A172 (cell line): ENCODE measurements at regions not wholly inside any gene's neighbourhood (a gene's known extent, or its start where the extent isn't known, plus 50 kb on each side); places are given as distances from the start of the nearest gene placed in this dataset.

Experiments
- DNase-seq: peaks from one replicate; pipeline ENCODE4 v3.0.0-alpha.2; 2015; ENCODE audit warnings: low spot score

- no peak for DNase-seq
Measured at GRCh38 chr18:75607701-75608100, 180.2 kb upstream of the SMIM21 start.

GRCh38 chr18:75592527-75592926, 165.0 kb upstream of the SMIM21 start:
- DNase-seq: no peak

- no peak for DNase-seq
Measured at GRCh38 chr18:75588412-75588811, 160.9 kb upstream of the SMIM21 start.

GRCh38 chr18:75587131-75587530, 159.6 kb upstream of the SMIM21 start:
- no peak for DNase-seq

- DNase-seq: no peak
Measured at GRCh38 chr18:75586130-75586889, 158.8 kb upstream of the SMIM21 start.

GRCh38 chr18:75582940-75583339, 155.4 kb upstream of the SMIM21 start:
- no peak for DNase-seq

- DNase-seq: peak; percentile 28
Measured at GRCh38 chr18:75582406-75582821, 154.9 kb upstream of the SMIM21 start.

GRCh38 chr18:75581336-75582131, 154.0 kb upstream of the SMIM21 start:
- DNase-seq: no peak

GRCh38 chr18:75574187-75574586, 146.7 kb upstream of the SMIM21 start:
- DNase-seq: no peak

GRCh38 chr18:75563150-75563549, 135.6 kb upstream of the SMIM21 start:
- DNase-seq: no peak

GRCh38 chr18:75562216-75562615, 134.7 kb upstream of the SMIM21 start:
- DNase-seq: no peak

GRCh38 chr18:75558790-75559189, 131.3 kb upstream of the SMIM21 start:
- DNase-seq: no peak

- no peak for DNase-seq
Measured at GRCh38 chr18:75556841-75557240, 129.3 kb upstream of the SMIM21 start.

GRCh38 chr18:75554644-75555185, 127.2 kb upstream of the SMIM21 start:
- DNase-seq: no peak

GRCh38 chr18:75554176-75554575, 126.7 kb upstream of the SMIM21 start:
- DNase-seq: no peak

- no peak for DNase-seq
Measured at GRCh38 chr18:75553021-75553420, 125.5 kb upstream of the SMIM21 start.

- no peak for DNase-seq
Measured at GRCh38 chr18:75551071-75551470, 123.6 kb upstream of the SMIM21 start.

- peak; percentile 26 for DNase-seq
Measured at GRCh38 chr18:75548353-75548905, 120.9 kb upstream of the SMIM21 start.

GRCh38 chr18:75546964-75547363, 119.5 kb upstream of the SMIM21 start:
- no peak for DNase-seq

GRCh38 chr18:75545189-75545588, 117.7 kb upstream of the SMIM21 start:
- DNase-seq: no peak

- peak; percentile 61 for DNase-seq
Measured at GRCh38 chr18:75544496-75544895, 117.0 kb upstream of the SMIM21 start.

GRCh38 chr18:75544051-75544481, 116.6 kb upstream of the SMIM21 start:
- DNase-seq: peak; percentile 61
